ENCODE measurements at regions not wholly inside any gene's neighbourhood (a gene's known extent, or its start where the extent isn't known, plus 50 kb on each side); places are given as distances from the start of the nearest gene placed in this dataset.

DNA sequence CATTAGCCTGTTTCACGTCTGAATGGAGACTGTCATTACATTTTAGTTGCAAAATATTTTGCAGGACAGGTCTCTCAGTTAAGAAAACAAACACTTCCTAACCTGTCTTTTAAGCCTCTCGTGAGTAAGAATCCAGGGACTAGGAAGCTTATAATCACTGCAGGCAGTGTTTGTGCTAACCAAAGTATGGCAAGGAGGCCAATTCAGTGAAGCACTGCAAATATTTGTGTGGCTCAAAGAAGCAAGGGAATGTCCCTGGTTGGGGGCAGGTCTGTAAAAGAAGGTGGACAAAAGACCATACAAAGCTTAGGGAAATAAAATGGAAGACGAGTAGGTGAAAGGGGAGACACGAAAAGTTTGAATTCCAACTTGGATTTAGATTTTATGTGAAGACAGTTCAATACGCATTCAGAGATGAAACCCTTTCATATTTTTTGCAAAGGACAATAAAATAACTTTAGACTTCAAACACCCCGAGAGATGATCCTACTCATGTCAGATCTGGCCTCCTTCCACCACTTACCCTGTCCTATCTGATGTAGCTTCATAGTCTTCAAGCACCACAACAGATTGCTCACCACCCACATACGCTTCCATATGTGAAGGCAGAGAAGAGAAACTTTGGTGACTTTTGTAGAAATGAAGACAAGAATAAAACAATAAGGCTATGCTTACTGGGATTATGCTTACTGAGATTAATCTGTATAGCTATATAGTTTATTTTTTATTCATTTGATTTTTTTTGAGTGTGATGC, 240.9 kb downstream of the TUSC7 start:
- TF ChIP-seq, protein P1, sequence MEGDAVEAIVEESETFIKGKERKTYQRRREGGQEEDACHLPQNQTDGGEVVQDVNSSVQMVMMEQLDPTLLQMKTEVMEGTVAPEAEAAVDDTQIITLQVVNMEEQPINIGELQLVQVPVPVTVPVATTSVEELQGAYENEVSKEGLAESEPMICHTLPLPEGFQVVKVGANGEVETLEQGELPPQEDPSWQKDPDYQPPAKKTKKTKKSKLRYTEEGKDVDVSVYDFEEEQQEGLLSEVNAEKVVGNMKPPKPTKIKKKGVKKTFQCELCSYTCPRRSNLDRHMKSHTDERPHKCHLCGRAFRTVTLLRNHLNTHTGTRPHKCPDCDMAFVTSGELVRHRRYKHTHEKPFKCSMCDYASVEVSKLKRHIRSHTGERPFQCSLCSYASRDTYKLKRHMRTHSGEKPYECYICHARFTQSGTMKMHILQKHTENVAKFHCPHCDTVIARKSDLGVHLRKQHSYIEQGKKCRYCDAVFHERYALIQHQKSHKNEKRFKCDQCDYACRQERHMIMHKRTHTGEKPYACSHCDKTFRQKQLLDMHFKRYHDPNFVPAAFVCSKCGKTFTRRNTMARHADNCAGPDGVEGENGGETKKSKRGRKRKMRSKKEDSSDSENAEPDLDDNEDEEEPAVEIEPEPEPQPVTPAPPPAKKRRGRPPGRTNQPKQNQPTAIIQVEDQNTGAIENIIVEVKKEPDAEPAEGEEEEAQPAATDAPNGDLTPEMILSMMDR (IDR thresholded peaks at IDR 0.05), result no peak
- TF ChIP-seq POLR2A (IDR thresholded peaks at IDR 0.05), result no peak

Measured in Peyer's patch (tissue), 4 donors.